ENCODE measurements at regions not wholly inside any gene's neighbourhood (a gene's known extent, or its start where the extent isn't known, plus 50 kb on each side); places are given as distances from the start of the nearest gene placed in this dataset.

DNA sequence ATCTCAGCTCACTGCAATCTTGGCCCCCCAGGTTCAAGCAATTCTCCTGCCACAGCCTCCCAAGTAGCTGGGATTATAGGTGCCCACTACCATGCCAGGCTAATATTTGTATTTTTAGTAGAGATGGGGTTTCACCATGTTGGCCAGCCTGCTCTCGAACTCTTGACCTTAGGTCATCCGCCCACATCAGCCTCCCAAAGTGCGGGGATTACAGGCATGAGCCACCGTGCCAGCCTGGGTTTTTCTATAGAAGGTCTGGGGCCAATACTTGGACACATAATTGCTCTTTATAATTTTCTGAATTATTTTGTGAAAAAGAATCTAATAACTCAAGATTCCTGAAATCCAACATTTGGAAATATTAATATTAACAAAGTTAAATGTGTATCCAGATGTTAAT lies 1267.7 kb upstream of the ADGRL4 start:
- Histone ChIP-seq H3K4me1 (no peaks in the 10 kb centered on the region), H3K4me3 (no peak overlapping the region), H3K27ac (no peak overlapping the region), H3K27me3 (no peaks in the 10 kb centered on the region), H3K9me3 (no peaks in the 10 kb centered on the region), H3K36me3 (no peaks in the 10 kb centered on the region)
- no peak for DNase-seq
- intact Hi-C loops (cut with DNase I; ENCODE audit: low total_unique reads), result no loop called here
- TF ChIP-seq, protein P1, sequence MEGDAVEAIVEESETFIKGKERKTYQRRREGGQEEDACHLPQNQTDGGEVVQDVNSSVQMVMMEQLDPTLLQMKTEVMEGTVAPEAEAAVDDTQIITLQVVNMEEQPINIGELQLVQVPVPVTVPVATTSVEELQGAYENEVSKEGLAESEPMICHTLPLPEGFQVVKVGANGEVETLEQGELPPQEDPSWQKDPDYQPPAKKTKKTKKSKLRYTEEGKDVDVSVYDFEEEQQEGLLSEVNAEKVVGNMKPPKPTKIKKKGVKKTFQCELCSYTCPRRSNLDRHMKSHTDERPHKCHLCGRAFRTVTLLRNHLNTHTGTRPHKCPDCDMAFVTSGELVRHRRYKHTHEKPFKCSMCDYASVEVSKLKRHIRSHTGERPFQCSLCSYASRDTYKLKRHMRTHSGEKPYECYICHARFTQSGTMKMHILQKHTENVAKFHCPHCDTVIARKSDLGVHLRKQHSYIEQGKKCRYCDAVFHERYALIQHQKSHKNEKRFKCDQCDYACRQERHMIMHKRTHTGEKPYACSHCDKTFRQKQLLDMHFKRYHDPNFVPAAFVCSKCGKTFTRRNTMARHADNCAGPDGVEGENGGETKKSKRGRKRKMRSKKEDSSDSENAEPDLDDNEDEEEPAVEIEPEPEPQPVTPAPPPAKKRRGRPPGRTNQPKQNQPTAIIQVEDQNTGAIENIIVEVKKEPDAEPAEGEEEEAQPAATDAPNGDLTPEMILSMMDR (IDR thresholded peaks at IDR 0.05 in 4 of 5, conservative IDR thresholded peaks at IDR 0.05 in 1 of 5), result no peak
- no peak for TF ChIP-seq POLR2A (IDR thresholded peaks at IDR 0.05)
- in situ Hi-C loops (cut with MboI; ENCODE audit: low sequenced_read_pairs in 4 of 4), result no loop called here
- no peak for ATAC-seq

DNA sequence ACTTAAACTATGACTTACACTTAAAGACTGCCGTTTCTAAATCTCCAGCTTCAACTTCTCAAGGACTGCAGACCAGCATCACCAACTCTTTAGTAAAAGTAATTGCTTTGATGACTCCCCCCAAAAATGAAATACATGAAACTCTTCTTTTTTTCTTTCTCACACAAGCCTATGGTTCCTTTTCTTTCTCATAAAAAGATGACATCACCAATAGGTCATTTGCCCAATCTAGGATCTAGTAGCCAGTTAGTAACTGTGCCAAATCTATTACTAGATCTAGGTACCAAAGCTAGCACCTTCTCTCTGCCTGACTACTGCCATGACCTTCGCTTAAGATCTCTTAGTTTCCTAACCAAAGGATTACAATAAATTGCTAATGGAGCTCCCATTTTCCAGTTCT lies 1266.0 kb upstream of the ADGRL4 start:
- in situ Hi-C loops (cut with MboI; ENCODE audit: low sequenced_read_pairs in 4 of 4) (no loop called here), intact Hi-C loops (cut with DNase I; ENCODE audit: low total_unique reads) (no loop called here)
- ATAC-seq (no peak), DNase-seq (no peak)
- Histone ChIP-seq H3K27me3 (no peaks in the 10 kb centered on the region), H3K4me1 (no peaks in the 10 kb centered on the region), H3K4me3 (no peak overlapping the region), H3K27ac (no peak overlapping the region), H3K9me3 (no peaks in the 10 kb centered on the region), H3K36me3 (no peaks in the 10 kb centered on the region)
- TF ChIP-seq, protein P1 (IDR thresholded peaks at IDR 0.05 in 4 of 5, conservative IDR thresholded peaks at IDR 0.05 in 1 of 5), result no peak
- TF ChIP-seq POLR2A (IDR thresholded peaks at IDR 0.05), result no peak

DNA sequence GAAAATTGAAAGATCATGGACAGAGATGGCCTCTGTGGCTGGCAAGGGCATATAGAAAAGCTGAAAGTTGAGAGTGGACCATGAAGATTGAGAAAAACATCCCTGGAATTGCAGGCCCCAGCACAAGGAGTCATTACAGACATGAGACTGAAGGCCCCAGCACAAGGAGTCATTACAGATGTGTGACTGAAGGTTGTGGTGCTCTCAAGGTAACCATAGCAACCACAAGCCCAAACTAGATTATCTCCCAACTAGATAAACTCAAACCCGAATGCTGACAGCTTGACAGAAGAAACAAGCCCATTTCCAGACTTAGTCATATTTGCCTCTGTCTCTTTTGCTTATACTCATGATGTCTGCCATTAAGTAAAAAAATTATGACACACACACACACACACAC lies 1252.1 kb upstream of the ADGRL4 start:
- TF ChIP-seq, protein P1 (IDR thresholded peaks at IDR 0.05 in 4 of 5, conservative IDR thresholded peaks at IDR 0.05 in 1 of 5), result no peak
- TF ChIP-seq POLR2A (IDR thresholded peaks at IDR 0.05), result no peak
- ATAC-seq (no peak), DNase-seq (no peak)
- in situ Hi-C loops (cut with MboI; ENCODE audit: low sequenced_read_pairs in 4 of 4), result no loop called here
- Histone ChIP-seq H3K9me3 (no peaks in the 10 kb centered on the region), H3K27ac (no peak overlapping the region), H3K27me3 (no peaks in the 10 kb centered on the region), H3K4me1 (no peaks in the 10 kb centered on the region), H3K4me3 (no peak overlapping the region), H3K36me3 (no peaks in the 10 kb centered on the region)
- intact Hi-C loops (cut with DNase I; ENCODE audit: low total_unique reads), result no loop called here

DNA sequence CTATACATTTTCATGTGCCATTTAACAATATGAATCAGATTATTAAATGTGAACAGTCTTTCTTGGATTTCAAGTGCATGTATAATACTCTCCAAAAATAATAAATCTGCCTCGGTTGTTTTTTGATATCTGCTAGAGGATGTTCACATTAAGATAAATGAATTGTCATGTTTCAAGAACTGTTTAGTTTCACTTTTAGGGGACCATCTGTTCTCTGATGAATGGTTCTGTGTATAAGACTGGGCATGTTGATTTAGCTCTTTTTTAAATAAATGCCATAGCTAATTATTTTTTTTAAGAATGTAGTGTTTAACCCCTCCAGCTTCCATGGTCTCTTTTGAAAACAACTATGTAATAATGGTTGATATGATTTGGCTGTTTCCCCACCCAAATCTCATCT lies 1245.1 kb upstream of the ADGRL4 start:
- TF ChIP-seq, protein P1 (IDR thresholded peaks at IDR 0.05 in 4 of 5, conservative IDR thresholded peaks at IDR 0.05 in 1 of 5), result no peak
- no peak for TF ChIP-seq POLR2A (IDR thresholded peaks at IDR 0.05)

DNA sequence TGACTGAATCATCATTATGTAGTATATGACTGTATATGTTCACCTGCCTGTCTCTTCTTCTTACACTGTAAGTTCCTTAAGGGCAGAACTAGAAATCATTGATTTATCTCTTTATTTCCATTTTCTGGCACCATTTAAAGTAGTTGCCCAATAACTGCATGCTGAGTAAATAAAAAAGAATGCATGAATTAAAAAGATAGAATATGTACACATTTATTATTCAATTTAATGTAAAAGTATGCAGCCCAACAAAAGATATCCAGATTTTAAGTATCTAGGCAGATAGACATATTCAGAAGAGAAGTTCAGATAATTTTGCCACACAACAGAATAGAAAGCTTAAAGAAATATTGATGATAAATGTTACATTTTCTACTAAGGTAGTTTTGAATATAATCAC lies 1244.6 kb upstream of the ADGRL4 start:
- intact Hi-C loops (cut with DNase I; ENCODE audit: low total_unique reads) (no loop called here), in situ Hi-C loops (cut with MboI; ENCODE audit: low sequenced_read_pairs in 4 of 4) (no loop called here)
- no peaks in the 10 kb centered on the region for H3K9me3 ChIP-seq
- no peak overlapping the region for H3K27ac ChIP-seq
- H3K27me3 ChIP-seq, result no peaks in the 10 kb centered on the region
- H3K36me3 ChIP-seq, result no peaks in the 10 kb centered on the region
- no peak for ATAC-seq
- DNase-seq, result no peak
- H3K4me1 ChIP-seq, result no peaks in the 10 kb centered on the region
- no peak for TF ChIP-seq POLR2A (IDR thresholded peaks at IDR 0.05)
- TF ChIP-seq, protein P1 (IDR thresholded peaks at IDR 0.05 in 4 of 5, conservative IDR thresholded peaks at IDR 0.05 in 1 of 5), result no peak
- H3K4me3 ChIP-seq, result no peak overlapping the region

More for the DNA sequence above, 1245.1 kb upstream of the ADGRL4 start:
- Histone ChIP-seq H3K4me1 (no peaks in the 10 kb centered on the region), H3K36me3 (no peaks in the 10 kb centered on the region), H3K9me3 (no peaks in the 10 kb centered on the region), H3K4me3 (no peak overlapping the region), H3K27me3 (no peaks in the 10 kb centered on the region), H3K27ac (no peak overlapping the region)
- in situ Hi-C loops (cut with MboI; ENCODE audit: low sequenced_read_pairs in 4 of 4) (no loop called here), intact Hi-C loops (cut with DNase I; ENCODE audit: low total_unique reads) (no loop called here)
- no peak for ATAC-seq
- no peak for DNase-seq
